Epithelial cell of proximal tubule (primary cell): ENCODE measurements at regions not wholly inside any gene's neighbourhood (a gene's known extent, or its start where the extent isn't known, plus 50 kb on each side); places are given as distances from the start of the nearest gene placed in this dataset.
"Not testable (repeated sequence)": the region's sequence is repeated elsewhere in the genome, so short reads cannot be mapped to it uniquely, and the experiment has no call there.

ENCODE experiments used
- DNase-seq: peaks from one replicate; pipeline ENCODE4 v3.0.0-alpha.2; 2011; ENCODE audit warnings: low read depth
- H3K4me3 ChIP-seq: 2 replicates; pipeline ENCODE4 v1.5.1; 2011; ENCODE audit warnings: low read depth, mild to moderate bottlenecking, low read length
- TF ChIP-seq, protein P1 (sequence below): conservative IDR thresholded peaks from 2 replicates; pipeline ENCODE4 v1.5.1; 2012; ENCODE audit warnings: low read depth, mild to moderate bottlenecking, low read length

DNA sequence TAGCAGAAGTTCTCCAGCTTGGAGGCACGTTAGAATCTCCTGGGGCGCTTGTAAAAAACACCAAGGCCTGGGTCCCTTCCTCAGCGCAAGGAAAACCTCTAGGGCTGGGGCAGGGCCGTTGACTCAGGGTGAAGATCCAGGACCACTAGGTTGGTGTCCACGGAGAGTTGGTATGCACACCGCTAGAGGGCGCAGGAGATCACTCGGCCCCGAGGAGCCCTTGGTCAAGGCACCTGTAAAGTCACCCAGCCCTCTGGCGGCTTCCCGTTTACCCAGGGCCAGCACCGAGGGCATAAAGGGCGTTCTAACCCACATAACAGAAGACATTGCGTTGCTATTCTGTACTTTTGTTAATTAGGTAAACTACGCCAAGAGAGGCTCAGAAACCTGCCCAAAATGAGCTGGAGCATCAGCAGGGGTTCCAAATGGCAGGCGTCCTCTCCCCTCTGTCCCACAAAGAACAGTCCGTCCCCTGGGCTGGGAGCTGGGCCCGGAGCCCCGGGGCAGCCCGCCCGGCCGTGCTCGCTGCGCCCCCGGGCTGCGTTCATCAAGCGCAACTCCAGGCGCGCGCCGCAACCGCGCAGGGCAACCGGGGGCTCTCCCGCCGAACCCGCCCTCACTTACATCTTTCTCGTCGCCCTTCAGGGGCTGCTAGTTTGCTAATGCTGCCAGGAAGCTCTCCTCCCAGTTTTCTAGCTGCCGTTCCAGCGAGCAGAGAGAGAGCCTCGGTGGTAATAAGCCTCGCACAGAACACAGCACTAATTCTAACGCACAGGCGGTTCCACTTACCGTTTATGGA lies 332.1 kb downstream of the ARRDC4 start:
- no peak for DNase-seq
- TF ChIP-seq, protein P1, sequence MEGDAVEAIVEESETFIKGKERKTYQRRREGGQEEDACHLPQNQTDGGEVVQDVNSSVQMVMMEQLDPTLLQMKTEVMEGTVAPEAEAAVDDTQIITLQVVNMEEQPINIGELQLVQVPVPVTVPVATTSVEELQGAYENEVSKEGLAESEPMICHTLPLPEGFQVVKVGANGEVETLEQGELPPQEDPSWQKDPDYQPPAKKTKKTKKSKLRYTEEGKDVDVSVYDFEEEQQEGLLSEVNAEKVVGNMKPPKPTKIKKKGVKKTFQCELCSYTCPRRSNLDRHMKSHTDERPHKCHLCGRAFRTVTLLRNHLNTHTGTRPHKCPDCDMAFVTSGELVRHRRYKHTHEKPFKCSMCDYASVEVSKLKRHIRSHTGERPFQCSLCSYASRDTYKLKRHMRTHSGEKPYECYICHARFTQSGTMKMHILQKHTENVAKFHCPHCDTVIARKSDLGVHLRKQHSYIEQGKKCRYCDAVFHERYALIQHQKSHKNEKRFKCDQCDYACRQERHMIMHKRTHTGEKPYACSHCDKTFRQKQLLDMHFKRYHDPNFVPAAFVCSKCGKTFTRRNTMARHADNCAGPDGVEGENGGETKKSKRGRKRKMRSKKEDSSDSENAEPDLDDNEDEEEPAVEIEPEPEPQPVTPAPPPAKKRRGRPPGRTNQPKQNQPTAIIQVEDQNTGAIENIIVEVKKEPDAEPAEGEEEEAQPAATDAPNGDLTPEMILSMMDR = peak; percentile 90
- H3K4me3 ChIP-seq = peak overlapping the region; percentile 28

- DNase-seq = no peak
- no peak overlapping the region for H3K4me3 ChIP-seq
- TF ChIP-seq, protein P1 = no peak
These were observed 333.6 kb downstream of the ARRDC4 start for GRCh38 chr15:98294126-98294525.

DNA sequence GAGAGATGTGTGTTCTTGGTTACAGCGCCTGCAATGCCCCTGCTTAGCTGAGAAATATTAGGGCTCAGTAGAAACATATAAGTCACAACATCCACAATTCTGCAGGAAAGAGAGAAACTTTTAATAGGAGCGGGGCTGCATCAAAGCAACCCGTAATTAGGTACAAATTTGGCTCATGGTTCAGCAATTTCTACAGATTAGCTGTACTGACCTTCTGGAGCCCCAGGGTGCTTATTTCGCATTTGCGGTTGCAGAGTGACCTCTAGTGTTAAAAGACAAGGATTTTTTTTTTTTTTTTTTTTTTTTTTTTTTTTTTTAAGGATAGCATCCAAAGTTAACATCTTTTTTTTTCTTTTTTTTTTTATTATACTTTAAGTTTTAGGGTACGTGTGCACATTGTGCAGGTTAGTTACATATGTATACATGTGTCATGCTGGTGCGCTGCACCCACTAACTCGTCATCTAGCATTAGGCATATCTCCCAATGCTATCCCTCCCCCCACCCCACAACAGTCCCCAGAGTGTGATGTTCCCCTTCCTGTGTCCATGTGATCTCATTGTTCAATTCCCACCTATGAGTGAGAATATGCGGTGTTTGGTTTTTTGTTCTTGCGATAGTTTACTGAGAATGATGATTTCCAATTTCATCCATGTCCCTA lies 334.7 kb downstream of the ARRDC4 start:
- not testable (repeated sequence) for DNase-seq, H3K4me3 ChIP-seq
- TF ChIP-seq, protein P1 = peak; percentile 59

DNA sequence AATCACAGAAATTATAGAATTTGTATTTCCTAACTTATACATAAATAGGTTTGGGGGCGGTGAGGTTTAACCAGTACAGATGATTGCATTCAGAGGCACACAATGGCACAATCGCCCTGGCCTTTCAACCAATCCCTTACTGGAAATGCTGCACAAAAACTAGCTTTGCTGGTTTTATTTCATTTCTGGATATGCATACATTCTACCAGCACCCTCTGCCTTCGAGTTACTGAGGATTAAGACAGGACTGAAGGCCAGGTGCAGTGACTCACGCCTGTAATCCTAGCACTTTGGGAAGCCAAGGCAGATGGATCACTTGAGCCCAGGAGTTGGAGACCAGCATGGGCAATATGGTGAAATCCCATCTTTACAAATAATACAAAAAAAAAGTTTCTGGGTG lies 336.1 kb downstream of the ARRDC4 start:
- H3K4me3 ChIP-seq = no peak overlapping the region
- TF ChIP-seq, protein P1 = no peak
- DNase-seq = no peak

- DNase-seq = peak; percentile 53
- TF ChIP-seq, protein P1 = no peak
- H3K4me3 ChIP-seq = peak overlapping the region; percentile 31
These were observed 343.9 kb downstream of the ARRDC4 start for GRCh38 chr15:98304371-98304770.

DNA sequence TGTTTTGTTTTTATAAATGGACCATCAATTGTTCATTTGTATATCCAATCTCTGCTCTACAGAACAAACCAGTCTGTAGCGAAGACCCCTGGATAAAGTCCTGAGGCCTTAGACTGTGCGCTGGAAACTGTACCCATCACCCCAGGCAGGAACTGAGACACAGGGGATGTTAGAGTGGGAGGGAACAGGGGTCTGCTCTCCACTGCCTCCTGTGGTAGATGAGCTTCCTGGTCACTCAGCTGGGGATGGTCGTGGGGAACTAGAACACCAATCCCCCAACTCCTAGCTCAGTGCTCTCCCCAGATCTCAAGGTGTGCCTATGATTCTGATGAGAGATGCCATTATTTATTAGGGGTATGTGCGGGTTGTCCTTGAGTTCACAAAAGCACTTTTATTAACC lies 340.2 kb upstream of the IGF1R start:
- DNase-seq = no peak
- H3K4me3 ChIP-seq = no peak overlapping the region
- TF ChIP-seq, protein P1 = peak; percentile 9
